GM18498 (cell line): ENCODE measurements at regions not wholly inside any gene's neighbourhood (a gene's known extent, or its start where the extent isn't known, plus 50 kb on each side); places are given as distances from the start of the nearest gene placed in this dataset.

Source experiments
- ATAC-seq: cut with Tn5 transposase; IDR thresholded peaks from one replicate; pipeline ENCODE4 v1.9.1; 2021; ENCODE audit warnings: mild to moderate bottlenecking, moderate library complexity; ENCODE audit not compliant: unreplicated experiment

DNA sequence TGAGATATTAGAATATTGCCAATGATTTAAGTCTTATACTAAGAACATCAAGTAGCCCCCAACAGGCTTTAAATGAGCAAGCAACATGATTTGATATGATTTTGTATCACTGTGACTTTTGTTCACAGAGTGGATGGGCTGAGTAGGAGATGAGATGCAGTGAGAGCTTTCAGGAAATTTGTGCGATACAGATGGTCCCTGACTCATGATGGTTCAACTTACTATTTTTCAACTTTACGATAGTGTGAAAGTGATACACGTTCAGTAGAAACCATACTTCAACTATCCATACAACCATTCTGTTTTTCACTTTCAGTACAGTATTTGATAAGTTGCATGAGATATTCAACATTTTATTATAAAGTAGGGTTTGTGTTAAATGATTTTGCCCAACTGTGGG is 78.7 kb upstream of the NWD2 start:
- no peak for ATAC-seq

DNA sequence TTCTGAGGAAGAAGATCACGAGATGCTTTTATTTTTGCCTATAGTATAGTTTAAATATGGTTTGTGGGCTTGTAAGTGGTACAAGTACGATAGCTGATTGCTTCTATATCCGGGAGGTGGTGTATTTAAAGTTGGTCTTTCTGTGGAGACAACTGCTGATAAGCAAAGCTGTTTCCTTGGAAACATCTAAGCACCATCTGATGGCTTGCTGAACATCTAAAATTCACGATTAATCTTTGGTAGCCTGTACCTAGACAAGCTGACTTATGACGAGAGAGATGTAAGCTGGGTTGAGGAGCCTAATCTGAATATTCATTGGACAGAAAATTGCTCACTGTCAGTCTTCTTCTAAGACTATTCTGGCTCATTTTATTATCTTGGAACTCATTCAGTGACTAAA is 74.6 kb upstream of the NWD2 start:
- ATAC-seq = no peak

DNA sequence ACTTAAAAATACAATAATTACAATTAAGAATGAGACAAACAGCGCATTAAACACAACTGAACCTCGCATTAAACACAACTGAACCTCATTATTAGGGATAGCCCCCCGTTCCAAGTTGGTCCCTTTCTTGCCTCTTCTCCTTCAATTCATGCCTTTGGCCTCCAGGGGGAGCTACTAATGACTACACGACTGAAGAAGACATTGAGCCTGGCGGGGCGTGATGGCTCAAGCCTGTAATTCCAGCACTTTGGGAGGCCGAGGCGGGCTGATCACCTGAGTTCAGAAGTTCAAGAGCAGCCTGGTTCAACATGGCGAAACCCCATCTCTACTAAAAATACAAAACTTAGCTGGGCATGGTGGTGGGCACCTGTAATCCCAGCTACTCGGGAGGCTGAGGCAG is 56.4 kb upstream of the NWD2 start:
- no peak for ATAC-seq
